Dermis blood vessel endothelial cell (primary cell): ENCODE measurements at regions not wholly inside any gene's neighbourhood (a gene's known extent, or its start where the extent isn't known, plus 50 kb on each side); places are given as distances from the start of the nearest gene placed in this dataset.
"Not testable (repeated sequence)": the region's sequence is repeated elsewhere in the genome, so short reads cannot be mapped to it uniquely, and the experiment has no call there.

Experiments used
- DNase-seq: peaks from one replicate; pipeline ENCODE4 v3.0.0; 2010

DNA sequence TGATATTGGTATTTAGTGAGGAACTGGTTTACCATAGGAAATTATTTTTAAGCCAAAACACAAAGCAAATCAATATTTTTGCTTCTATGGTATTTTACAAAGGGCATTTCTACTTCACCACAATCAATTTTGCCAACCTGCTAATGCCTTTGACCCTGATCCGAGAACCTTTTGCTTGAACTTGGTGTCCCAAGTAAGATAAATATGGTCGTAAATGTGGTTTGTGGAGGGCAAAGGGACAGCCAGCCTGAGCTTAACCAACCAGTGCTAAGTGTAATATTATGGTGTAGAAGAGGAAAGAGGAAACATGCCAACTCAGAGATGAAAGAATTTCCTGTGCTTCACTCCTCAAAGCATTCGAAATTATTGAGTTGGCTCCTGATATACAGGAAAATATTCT lies 148.4 kb downstream of the C3orf38 start:
- DNase-seq = no peak

DNA sequence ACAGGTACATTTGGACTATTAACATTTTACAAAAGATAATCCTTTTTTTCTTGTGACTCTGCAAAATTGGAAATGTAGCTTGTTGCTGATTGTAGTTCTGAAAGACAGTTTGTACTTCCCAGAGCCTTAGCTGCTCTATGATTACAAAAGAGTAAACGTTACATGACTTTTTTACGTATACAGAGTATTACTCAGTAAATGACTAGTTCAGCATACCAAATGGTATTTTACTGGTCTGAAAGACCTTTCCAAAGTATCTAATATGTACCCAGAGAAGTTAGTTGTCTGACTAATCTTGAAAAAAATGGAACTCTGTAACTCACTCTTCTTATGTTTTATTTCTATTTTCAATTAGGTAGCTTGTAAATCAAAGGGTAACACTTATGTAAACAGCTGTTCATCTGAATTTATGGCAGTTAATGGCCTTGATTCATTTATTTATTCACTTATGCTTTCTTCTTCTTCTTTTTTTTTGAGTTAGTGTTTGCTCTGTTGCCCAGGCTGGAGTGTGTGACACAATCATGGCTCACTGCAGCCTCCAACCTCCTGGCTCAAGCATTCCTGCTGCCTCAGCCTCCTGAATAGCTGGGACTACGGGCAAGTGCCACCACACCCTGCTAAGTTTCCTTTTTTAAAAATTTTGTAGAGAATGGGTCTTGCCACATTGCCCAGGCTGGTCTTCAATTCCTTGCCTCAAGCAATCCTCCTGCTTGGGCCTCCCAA lies 151.7 kb downstream of the C3orf38 start:
- DNase-seq = no peak

GRCh38 chr3:88301996-88302393 lies 152.2 kb downstream of the C3orf38 start:
- DNase-seq = no peak

- DNase-seq = not testable (repeated sequence)
Measured at GRCh38 chr3:88303331-88303904, 153.7 kb downstream of the C3orf38 start.

DNA sequence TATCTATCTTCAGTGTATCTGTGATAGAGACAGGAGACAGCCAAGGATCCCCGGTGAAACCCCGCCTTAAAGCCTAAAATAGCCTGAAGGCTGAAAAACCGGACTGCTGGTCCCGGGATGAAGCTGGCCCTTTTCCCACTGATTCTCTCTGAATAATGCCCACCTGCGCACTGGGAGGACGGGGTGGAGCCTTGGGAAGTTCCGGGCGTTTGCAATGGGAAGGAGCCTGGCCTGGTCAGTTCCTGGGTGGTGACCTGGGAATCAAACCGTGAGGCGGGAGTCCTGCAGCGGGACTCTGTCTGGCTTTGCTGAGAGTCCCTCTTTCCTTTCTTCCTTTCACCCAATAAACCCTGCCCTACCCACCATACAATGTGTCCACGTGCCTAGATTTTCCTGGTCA lies 157.9 kb downstream of the C3orf38 start:
- DNase-seq = no peak

GRCh38 chr3:88311826-88312225 lies 162.1 kb downstream of the C3orf38 start:
- no peak for DNase-seq

DNA sequence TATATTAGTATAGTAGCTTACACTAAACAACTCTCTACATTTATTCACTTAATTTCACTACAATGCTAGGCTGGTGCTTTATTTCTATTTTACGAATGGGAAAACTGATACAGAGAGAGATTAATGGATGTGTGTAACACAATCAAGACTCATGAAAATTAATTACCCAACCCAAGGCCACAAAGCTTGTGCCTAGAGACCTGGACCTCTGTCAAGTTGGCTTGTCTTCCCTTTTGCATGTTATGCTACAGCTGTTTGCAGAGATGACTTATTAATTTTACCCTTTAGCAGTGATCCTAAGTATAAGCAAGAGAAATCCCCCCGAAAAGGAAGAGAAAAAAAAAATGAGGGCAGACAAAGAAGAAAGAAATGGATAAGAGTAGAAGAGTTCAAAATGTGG lies 162.5 kb downstream of the C3orf38 start:
- DNase-seq = no peak

- DNase-seq = no peak
Measured at GRCh38 chr3:88318067-88318466, 168.3 kb downstream of the C3orf38 start.

- no peak for DNase-seq
Measured at GRCh38 chr3:88321363-88322050, 171.7 kb downstream of the C3orf38 start.

GRCh38 chr3:88324788-88325187 lies 175.0 kb downstream of the C3orf38 start:
- DNase-seq = no peak

DNA sequence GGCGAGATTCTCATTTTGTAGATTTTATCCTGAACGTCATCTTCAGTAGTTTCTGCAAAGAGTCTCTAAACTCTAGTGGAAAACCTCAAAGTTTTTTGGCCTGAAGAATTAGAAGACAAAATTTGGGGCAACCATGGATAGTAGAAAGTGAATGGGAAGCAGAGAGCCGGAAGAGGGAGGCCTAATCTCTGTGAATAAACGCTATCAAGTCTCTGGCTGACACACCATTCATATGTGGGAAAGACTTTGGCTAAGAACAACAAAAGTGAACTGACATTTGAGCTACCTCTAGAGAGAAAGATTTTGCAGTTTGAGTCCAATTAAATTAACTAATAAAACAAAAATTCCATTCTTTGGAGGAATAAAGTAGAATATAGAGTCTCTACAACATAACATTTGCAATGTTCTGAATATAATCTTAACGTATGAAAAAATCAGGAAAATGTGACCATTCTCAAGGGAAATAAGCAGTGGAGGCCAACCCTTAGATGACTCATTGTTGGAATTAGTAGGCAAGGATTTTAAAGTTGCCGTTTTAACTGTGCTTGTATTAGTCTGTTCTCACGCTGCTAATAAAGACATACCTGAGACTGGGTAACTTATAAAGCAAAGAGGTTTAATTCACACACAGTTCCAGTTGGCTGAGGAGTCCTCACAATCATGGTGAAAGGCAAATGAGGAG lies 184.6 kb downstream of the C3orf38 start:
- no peak for DNase-seq

GRCh38 chr3:88336894-88337293 lies 187.1 kb downstream of the C3orf38 start:
- DNase-seq = no peak

DNA sequence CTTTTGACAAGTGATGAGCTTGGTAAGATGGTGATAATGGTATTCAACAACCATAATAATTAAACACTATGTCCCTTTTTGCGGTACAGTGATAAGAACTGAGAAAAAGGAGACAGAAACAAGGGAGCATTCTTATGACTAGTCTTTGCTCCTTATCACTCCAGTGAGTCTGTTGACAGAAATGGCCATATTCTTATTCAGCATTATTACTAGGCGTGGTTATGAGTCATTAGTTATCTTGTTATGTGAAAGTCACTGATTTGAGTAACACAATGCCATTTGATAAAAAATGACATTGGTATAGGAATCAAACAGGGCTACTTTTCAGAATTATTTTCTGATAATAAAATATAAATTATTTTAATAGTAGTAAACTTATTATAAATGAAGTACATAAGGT lies 193.5 kb downstream of the C3orf38 start:
- no peak for DNase-seq

DNA sequence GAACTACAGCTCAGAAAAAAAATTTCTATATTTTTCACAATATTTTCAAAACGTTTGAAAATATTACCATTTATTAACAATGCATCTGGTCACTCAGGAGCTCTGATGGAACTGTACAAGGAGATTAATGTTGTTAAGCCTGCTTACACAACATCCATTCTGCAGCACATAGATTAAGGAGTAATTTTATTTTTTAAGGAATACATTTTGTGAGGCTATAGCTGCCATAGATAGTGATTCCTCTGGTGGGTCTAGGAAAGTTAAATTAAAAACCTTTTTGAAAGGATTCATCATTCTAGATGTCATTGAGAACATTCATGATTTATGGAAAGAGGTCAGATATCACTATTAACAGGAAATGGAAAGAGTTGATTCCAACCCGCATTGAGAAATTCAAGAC lies 196.9 kb downstream of the C3orf38 start:
- DNase-seq = no peak

- DNase-seq = no peak
Measured at GRCh38 chr3:88362428-88362827, 212.7 kb downstream of the C3orf38 start.

DNA sequence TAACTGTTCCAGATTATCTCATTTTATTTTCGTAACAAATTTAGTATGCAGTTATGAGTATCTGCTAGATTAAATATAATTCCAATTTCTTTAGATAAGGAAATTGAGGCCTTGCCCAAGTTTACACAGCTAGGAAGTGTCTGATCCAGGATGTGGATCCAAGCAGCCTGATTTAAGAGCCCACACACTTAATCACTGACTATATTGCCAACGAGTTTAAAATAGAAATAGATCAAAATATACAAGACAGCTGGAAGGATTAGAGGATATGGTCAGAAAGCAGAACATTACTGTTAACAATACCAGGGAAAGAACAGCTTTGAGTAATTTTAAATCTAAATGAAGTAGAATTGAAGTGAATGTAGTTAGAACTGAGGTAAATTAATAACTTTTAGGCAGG lies 215.2 kb downstream of the C3orf38 start:
- DNase-seq = no peak

DNA sequence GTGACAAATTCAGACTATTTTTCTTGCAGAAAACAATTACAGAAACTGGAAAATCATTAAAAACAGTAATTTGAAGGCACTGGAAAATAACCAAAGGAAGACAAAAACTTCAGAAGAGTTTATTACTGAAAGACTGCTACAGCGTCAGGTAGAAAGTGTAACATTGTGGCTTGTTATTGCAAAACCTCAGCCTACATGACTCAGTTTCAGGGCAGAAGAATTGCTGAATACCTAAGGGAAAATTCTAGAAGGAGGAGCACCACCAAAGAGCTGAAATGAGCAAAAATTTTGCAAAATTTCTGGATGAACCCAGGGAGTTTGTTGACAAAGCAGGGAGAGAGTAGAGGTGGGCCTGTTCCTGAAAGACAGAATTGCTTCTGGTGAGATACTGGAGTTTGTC lies 219.6 kb downstream of the C3orf38 start:
- DNase-seq = no peak

GRCh38 chr3:88369767-88370166 lies 220.0 kb downstream of the C3orf38 start:
- no peak for DNase-seq

DNA sequence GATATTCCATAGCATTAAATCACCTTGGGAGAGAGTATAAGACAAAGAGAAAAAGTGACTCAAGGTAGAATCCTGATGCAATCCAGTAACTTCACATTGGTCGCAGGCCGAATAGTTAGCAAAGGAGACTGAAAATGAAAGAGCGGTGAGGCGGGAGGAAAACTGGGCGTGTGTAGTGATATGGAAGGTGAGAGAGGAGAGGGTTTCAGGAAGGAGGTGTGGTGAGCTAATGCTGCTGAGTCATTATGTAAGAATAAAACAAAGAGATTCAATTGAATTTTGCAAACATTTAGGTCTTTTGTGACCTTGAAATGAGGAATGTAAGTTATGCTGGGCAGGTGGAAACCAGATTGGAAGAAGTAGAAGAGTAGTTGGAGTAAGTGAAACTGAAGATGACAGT lies 235.3 kb downstream of the C3orf38 start:
- DNase-seq = no peak

GRCh38 chr3:88398581-88398980 lies 248.8 kb downstream of the C3orf38 start:
- DNase-seq = no peak

GRCh38 chr3:88403319-88403718 lies 253.6 kb downstream of the C3orf38 start:
- DNase-seq = no peak

DNA sequence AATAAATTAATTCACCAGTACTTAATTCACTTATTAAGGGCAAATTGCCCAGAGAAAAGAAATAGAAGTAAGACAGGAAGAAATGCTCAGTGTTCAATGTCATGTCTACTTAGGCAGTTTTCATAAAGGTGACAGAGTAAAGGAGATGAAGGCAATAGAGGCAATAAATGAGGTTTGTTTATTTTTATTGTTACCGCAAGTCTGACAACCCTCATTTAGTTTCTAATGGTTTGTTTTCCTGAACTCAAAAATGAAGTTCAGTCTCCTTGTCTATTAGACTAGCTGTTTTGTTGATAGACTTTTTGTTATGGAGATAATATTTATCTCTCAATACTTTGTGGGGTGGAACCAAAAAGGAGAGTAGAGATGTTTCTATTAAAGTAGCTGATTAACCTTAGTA lies 258.3 kb downstream of the C3orf38 start:
- no peak for DNase-seq

GRCh38 chr3:88408935-88409334 lies 259.2 kb downstream of the C3orf38 start:
- no peak for DNase-seq

DNA sequence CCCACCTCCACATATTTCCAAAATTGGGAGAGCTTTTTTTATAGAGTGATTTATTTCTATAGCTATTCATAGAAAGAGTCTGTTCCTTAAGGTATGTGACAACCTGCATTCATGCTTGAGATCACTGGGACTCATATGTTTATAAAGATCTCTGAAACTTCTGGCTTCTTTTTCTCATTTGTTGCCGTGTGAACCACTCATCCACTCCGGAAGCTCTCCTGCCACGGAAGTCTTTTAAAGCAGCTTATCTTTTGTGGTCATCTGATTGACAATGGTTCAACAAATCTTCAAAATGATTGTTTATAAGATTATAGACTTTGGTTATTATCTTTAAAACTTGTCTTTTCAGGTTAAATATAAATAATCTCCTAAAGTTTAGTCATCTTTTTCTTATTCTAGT lies 260.5 kb downstream of the C3orf38 start:
- DNase-seq = no peak
